ENCODE measurements at regions not wholly inside any gene's neighbourhood (a gene's known extent, or its start where the extent isn't known, plus 50 kb on each side); places are given as distances from the start of the nearest gene placed in this dataset.

DNA sequence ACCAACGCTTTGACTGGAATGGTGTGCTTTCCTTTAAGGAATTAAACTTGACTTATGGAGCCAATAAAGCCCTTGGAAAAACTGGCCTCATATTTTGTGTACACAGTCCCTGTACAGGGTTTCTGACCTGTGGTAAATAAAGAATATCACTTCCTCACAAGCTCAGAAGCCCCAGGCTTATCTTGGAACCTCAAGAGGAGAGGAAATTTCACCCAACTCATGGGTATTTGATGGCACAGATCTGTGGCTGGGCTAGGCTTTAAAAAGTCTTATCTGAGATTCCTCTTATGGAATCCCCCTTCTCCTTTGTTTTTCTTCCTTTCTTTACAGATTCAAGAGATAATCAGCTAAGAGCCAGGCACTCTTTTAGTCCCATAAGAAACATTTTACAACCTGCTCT is 89.3 kb upstream of the USP38 start:
- H3K36me3 ChIP-seq (ENCODE audit: control insufficient read depth in 1 of 2, insufficient read depth in 2 of 2, low read length in 1 of 2), result no peaks in the 10 kb centered on the region
- DNase-seq (no peak), ATAC-seq (ENCODE audit: low FRiP score) (no peak)
- H3K27ac ChIP-seq (ENCODE audit: low read depth in 1 of 2, low read length in 2 of 2), result no peak overlapping the region
- H3K27me3 ChIP-seq (ENCODE audit: control insufficient read depth in 1 of 2, insufficient read depth in 2 of 2, low read length in 1 of 2), result no peaks in the 10 kb centered on the region
- WGBS, 2 donors, result 87 to 93% methylated on average over 1 of the region's 1 CpG
- intact Hi-C loops (cut with DNase I), result no loop called here
- H3K4me1 ChIP-seq (ENCODE audit: control insufficient read depth in 1 of 2, insufficient read depth in 2 of 2, low read length in 2 of 2), result no peaks in the 10 kb centered on the region
- H3K4me3 ChIP-seq (ENCODE audit: low read length in 2 of 2), result no peak overlapping the region
- H3K9me3 ChIP-seq (ENCODE audit: control insufficient read depth, low read length), result no peaks in the 10 kb centered on the region

GRCh38 chr4:143097751-143098150 is 87.0 kb upstream of the USP38 start:
- Histone ChIP-seq H3K9me3 (ENCODE audit: control insufficient read depth, low read length) (no peaks in the 10 kb centered on the region), H3K4me1 (ENCODE audit: control insufficient read depth in 1 of 2, insufficient read depth in 2 of 2, low read length in 2 of 2) (no peaks in the 10 kb centered on the region), H3K27ac (ENCODE audit: low read depth in 1 of 2, low read length in 2 of 2) (no peak overlapping the region), H3K4me3 (ENCODE audit: low read length in 2 of 2) (no peak overlapping the region), H3K27me3 (ENCODE audit: control insufficient read depth in 1 of 2, insufficient read depth in 2 of 2, low read length in 1 of 2) (no peaks in the 10 kb centered on the region), H3K36me3 (ENCODE audit: control insufficient read depth in 1 of 2, insufficient read depth in 2 of 2, low read length in 1 of 2) (no peaks in the 10 kb centered on the region)
- 76 to 81% methylated on average over 4 of the region's 4 CpGs for WGBS, 2 donors
- ATAC-seq (ENCODE audit: low FRiP score), result no peak
- no peak for DNase-seq
- intact Hi-C loops (cut with DNase I), result no loop called here

- H3K4me1 ChIP-seq (ENCODE audit: control insufficient read depth in 1 of 2, insufficient read depth in 2 of 2, low read length in 2 of 2), result no peaks in the 10 kb centered on the region
- no peaks in the 10 kb centered on the region for H3K36me3 ChIP-seq (ENCODE audit: control insufficient read depth in 1 of 2, insufficient read depth in 2 of 2, low read length in 1 of 2)
- no peaks in the 10 kb centered on the region for H3K27me3 ChIP-seq (ENCODE audit: control insufficient read depth in 1 of 2, insufficient read depth in 2 of 2, low read length in 1 of 2)
- 80% methylated on average over 3 of the region's 3 CpGs for WGBS, 2 donors
- intact Hi-C loops (cut with DNase I), result no loop called here
- no peaks in the 10 kb centered on the region for H3K9me3 ChIP-seq (ENCODE audit: control insufficient read depth, low read length)
- no peak overlapping the region for H3K27ac ChIP-seq (ENCODE audit: low read depth in 1 of 2, low read length in 2 of 2)
- ATAC-seq (ENCODE audit: low FRiP score) (no peak), DNase-seq (no peak)
- no peak overlapping the region for H3K4me3 ChIP-seq (ENCODE audit: low read length in 2 of 2)
Observed at GRCh38 chr4:143099693-143100092, 85.0 kb upstream of the USP38 start.

GRCh38 chr4:143109376-143109775 is 75.3 kb upstream of the USP38 start:
- intact Hi-C loops (cut with DNase I), result no loop called here
- Histone ChIP-seq H3K9me3 (ENCODE audit: control insufficient read depth, low read length) (no peaks in the 10 kb centered on the region), H3K27ac (ENCODE audit: low read depth in 1 of 2, low read length in 2 of 2) (no peak overlapping the region)

DNA sequence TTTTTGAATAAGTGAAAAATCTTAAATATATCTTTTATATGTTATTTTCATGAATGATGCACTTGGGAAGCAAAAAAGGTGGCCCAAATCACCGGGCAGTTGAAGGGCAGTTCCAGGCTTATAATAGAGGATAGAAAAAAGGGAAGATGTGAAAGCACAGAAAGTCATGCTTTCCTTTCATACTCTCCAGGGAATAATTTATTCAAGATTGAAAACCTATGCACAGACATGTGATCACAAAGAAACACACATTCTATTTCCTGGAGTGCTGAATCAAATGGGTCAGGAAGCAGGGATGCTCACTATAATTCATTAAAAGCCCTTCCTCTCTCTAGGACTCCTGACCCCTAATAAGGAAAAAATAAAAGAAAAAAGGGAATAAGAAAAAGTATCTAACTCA is 66.1 kb upstream of the USP38 start:
- DNase-seq (no peak), ATAC-seq (ENCODE audit: low FRiP score) (no peak)
- no peaks in the 10 kb centered on the region for H3K27me3 ChIP-seq (ENCODE audit: control insufficient read depth in 1 of 2, insufficient read depth in 2 of 2, low read length in 1 of 2)
- H3K9me3 ChIP-seq (ENCODE audit: control insufficient read depth, low read length), result peaks cover 2% of the 10 kb centered on the region
- no peak overlapping the region for H3K4me3 ChIP-seq (ENCODE audit: low read length in 2 of 2)
- intact Hi-C loops (cut with DNase I), result no loop called here
- 53 to 56% methylated on average over 1 of the region's 1 CpG for WGBS, 2 donors
- no peaks in the 10 kb centered on the region for H3K36me3 ChIP-seq (ENCODE audit: control insufficient read depth in 1 of 2, insufficient read depth in 2 of 2, low read length in 1 of 2)
- no peaks in the 10 kb centered on the region for H3K4me1 ChIP-seq (ENCODE audit: control insufficient read depth in 1 of 2, insufficient read depth in 2 of 2, low read length in 2 of 2)
- H3K27ac ChIP-seq (ENCODE audit: low read depth in 1 of 2, low read length in 2 of 2), result no peak overlapping the region

More at GRCh38 chr4:143109376-143109775, 75.3 kb upstream of the USP38 start:
- no peaks in the 10 kb centered on the region for H3K36me3 ChIP-seq (ENCODE audit: control insufficient read depth in 1 of 2, insufficient read depth in 2 of 2, low read length in 1 of 2)
- no peak for DNase-seq
- ATAC-seq (ENCODE audit: low FRiP score), result no peak
- no peaks in the 10 kb centered on the region for H3K27me3 ChIP-seq (ENCODE audit: control insufficient read depth in 1 of 2, insufficient read depth in 2 of 2, low read length in 1 of 2)
- H3K4me3 ChIP-seq (ENCODE audit: low read length in 2 of 2), result no peak overlapping the region
- no peaks in the 10 kb centered on the region for H3K4me1 ChIP-seq (ENCODE audit: control insufficient read depth in 1 of 2, insufficient read depth in 2 of 2, low read length in 2 of 2)

- Histone ChIP-seq H3K27me3 (ENCODE audit: control insufficient read depth in 1 of 2, insufficient read depth in 2 of 2, low read length in 1 of 2) (no peaks in the 10 kb centered on the region), H3K4me3 (ENCODE audit: low read length in 2 of 2) (no peak overlapping the region), H3K4me1 (ENCODE audit: control insufficient read depth in 1 of 2, insufficient read depth in 2 of 2, low read length in 2 of 2) (no peaks in the 10 kb centered on the region), H3K27ac (ENCODE audit: low read depth in 1 of 2, low read length in 2 of 2) (no peak overlapping the region), H3K9me3 (ENCODE audit: control insufficient read depth, low read length) (peaks cover 1% of the 10 kb centered on the region), H3K36me3 (ENCODE audit: control insufficient read depth in 1 of 2, insufficient read depth in 2 of 2, low read length in 1 of 2) (no peaks in the 10 kb centered on the region)
- intact Hi-C loops (cut with DNase I), result no loop called here
- no peak for ATAC-seq (ENCODE audit: low FRiP score)
- DNase-seq, result no peak
Observed at GRCh38 chr4:143127621-143128020, 57.1 kb upstream of the USP38 start.

GRCh38 chr4:143133977-143134376 is 50.7 kb upstream of the USP38 start:
- Histone ChIP-seq H3K36me3 (ENCODE audit: control insufficient read depth in 1 of 2, insufficient read depth in 2 of 2, low read length in 1 of 2) (no peaks in the 10 kb centered on the region), H3K27me3 (ENCODE audit: control insufficient read depth in 1 of 2, insufficient read depth in 2 of 2, low read length in 1 of 2) (no peaks in the 10 kb centered on the region), H3K4me1 (ENCODE audit: control insufficient read depth in 1 of 2, insufficient read depth in 2 of 2, low read length in 2 of 2) (no peaks in the 10 kb centered on the region), H3K9me3 (ENCODE audit: control insufficient read depth, low read length) (no peaks in the 10 kb centered on the region), H3K27ac (ENCODE audit: low read depth in 1 of 2, low read length in 2 of 2) (no peak overlapping the region), H3K4me3 (ENCODE audit: low read length in 2 of 2) (no peak overlapping the region)
- DNase-seq (no peak), ATAC-seq (ENCODE audit: low FRiP score) (no peak)
- intact Hi-C loops (cut with DNase I), result no loop called here
- 27 to 57% methylated on average over 1 of the region's 1 CpG for WGBS, 2 donors

All from aorta (tissue), 5 donors.